ENCODE measurements at regions not wholly inside any gene's neighbourhood (a gene's known extent, or its start where the extent isn't known, plus 50 kb on each side); places are given as distances from the start of the nearest gene placed in this dataset.

DNA sequence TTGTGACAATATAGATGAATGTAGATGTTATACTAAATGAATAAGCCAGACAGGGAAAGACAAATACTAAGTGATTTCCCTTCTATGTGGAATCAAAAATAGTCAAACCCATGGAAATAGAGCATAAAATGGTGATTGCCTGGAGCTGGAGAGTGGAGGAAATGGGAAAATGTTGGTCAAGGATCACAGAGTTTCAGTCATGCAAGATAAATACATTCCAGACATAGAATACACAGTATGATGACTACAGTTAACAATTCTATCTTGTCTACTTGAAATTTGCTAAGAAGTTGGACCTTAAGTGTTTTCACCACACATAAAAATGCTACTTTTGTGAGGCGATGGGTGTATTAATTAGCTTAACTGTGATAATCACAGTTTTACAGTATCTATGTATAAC is 1182.7 kb downstream of the AACS start:
- Histone ChIP-seq H3K79me2 (ENCODE audit: low read length) (no peaks in the 10 kb centered on the region), H3K9me3 (ENCODE audit: low read length) (peaks cover 6% of the 10 kb centered on the region; the same call in 1 of the 2 replicates), H3K27ac (ENCODE audit: low read length) (no peak overlapping the region), H3K4me3 (ENCODE audit: low read length) (no peak overlapping the region), H2AFZ (ENCODE audit: low read length) (no peak overlapping the region), H3K9ac (ENCODE audit: low read length) (no peak overlapping the region), H3K9me2 (replicated peaks; ENCODE audit: low read length) (no peaks in the 10 kb centered on the region), H4K20me1 (ENCODE audit: low read length) (no peaks in the 10 kb centered on the region), H3K36me3 (ENCODE audit: low read depth, low read length) (no peaks in the 10 kb centered on the region), H3F3A (ENCODE audit: low read length, unreplicated experiment) (no peaks in the 10 kb centered on the region), H3K27me3 (ENCODE audit: low read length) (peaks cover 14% of the 10 kb centered on the region; the same call in 1 of the 2 replicates), H3K4me1 (ENCODE audit: insufficient read depth, low read length) (no peaks in the 10 kb centered on the region), H3K4me2 (ENCODE audit: low read length) (no peak overlapping the region)
- POLR2A ChIA-PET (ENCODE audit: unreplicated experiment): no interaction called here
- DNase-seq (no peak), ATAC-seq (no peak)
- no peak for TF ChIP-seq EZH2 (IDR thresholded peaks at IDR 0.05; ENCODE audit: low read length, unreplicated experiment)
- no peak for TF ChIP-seq CTCF (conservative IDR thresholded peaks at IDR 0.05; ENCODE audit: low read depth, low read length)
- TF ChIP-seq EZH2phosphoT487 (IDR thresholded peaks at IDR 0.05; ENCODE audit: borderline replicate concordance, low read length): no peak
- BruUV-seq (replicated peaks): no TSS peak
- intact Hi-C loops (cut with micrococcal nuclease): no loop called here
- CTCF ChIA-PET: no interaction called here

GRCh38 chr12:126248871-126249403 is 1183.7 kb downstream of the AACS start:
- H3K36me3 ChIP-seq (ENCODE audit: low read depth, low read length): no peaks in the 10 kb centered on the region
- DNase-seq (no peak), ATAC-seq (no peak)
- H3K27ac ChIP-seq (ENCODE audit: low read length): no peak overlapping the region
- peaks cover 12% of the 10 kb centered on the region; the same call in 1 of the 2 replicates for H3K9me3 ChIP-seq (ENCODE audit: low read length)
- intact Hi-C loops (cut with micrococcal nuclease): no loop called here
- no peak overlapping the region for H2AFZ ChIP-seq (ENCODE audit: low read length)
- no peaks in the 10 kb centered on the region for H3K79me2 ChIP-seq (ENCODE audit: low read length)
- CTCF ChIA-PET: no interaction called here
- H3F3A ChIP-seq (ENCODE audit: low read length, unreplicated experiment): no peaks in the 10 kb centered on the region
- no peaks in the 10 kb centered on the region for H4K20me1 ChIP-seq (ENCODE audit: low read length)
- no peaks in the 10 kb centered on the region for H3K4me1 ChIP-seq (ENCODE audit: insufficient read depth, low read length)
- H3K4me3 ChIP-seq (ENCODE audit: low read length): no peak overlapping the region
- no peak for TF ChIP-seq EZH2phosphoT487 (IDR thresholded peaks at IDR 0.05; ENCODE audit: borderline replicate concordance, low read length)
- no peak for TF ChIP-seq EZH2 (IDR thresholded peaks at IDR 0.05; ENCODE audit: low read length, unreplicated experiment)
- no peak for TF ChIP-seq CTCF (conservative IDR thresholded peaks at IDR 0.05; ENCODE audit: low read depth, low read length)
- no TSS peak for BruUV-seq (replicated peaks)
- no peak overlapping the region for H3K9ac ChIP-seq (ENCODE audit: low read length)
- H3K27me3 ChIP-seq (ENCODE audit: low read length): peaks cover 14% of the 10 kb centered on the region; the same call in 1 of the 2 replicates
- no peaks in the 10 kb centered on the region for H3K9me2 ChIP-seq (replicated peaks; ENCODE audit: low read length)
- POLR2A ChIA-PET (ENCODE audit: unreplicated experiment): no interaction called here
- no peak overlapping the region for H3K4me2 ChIP-seq (ENCODE audit: low read length)

DNA sequence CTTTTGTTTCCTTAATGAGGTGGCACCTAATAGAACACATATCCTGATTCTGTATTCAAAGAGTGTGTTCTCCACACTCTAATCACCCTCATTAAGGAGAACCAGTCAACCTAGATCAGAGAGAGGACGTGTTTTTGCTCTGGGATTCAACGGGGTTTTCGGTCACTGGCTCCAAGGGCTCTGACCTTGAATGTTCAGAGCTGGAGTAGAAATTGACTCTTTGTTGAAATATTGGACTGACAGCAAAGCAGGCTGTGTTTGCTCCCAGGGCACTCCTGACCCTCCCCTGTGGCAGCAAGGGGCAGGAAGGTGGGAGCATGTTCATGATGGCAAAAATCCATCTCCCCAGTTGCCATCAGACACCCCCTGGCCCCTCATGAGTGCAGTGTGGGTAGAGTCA is 1193.0 kb downstream of the AACS start:
- BruUV-seq (replicated peaks): no TSS peak
- Histone ChIP-seq H3K4me1 (ENCODE audit: insufficient read depth, low read length) (no peaks in the 10 kb centered on the region), H3K4me2 (ENCODE audit: low read length) (no peak overlapping the region), H3K9ac (ENCODE audit: low read length) (no peak overlapping the region), H4K20me1 (ENCODE audit: low read length) (no peaks in the 10 kb centered on the region), H3K27me3 (ENCODE audit: low read length) (no peaks in the 10 kb centered on the region), H2AFZ (ENCODE audit: low read length) (no peak overlapping the region), H3F3A (ENCODE audit: low read length, unreplicated experiment) (no peaks in the 10 kb centered on the region), H3K4me3 (ENCODE audit: low read length) (no peak overlapping the region), H3K9me2 (replicated peaks; ENCODE audit: low read length) (no peaks in the 10 kb centered on the region), H3K27ac (ENCODE audit: low read length) (no peak overlapping the region), H3K9me3 (ENCODE audit: low read length) (0 out of 2 replicates have a peak, but pooled peaks cover 11% of the 10 kb centered on the region), H3K36me3 (ENCODE audit: low read depth, low read length) (no peaks in the 10 kb centered on the region), H3K79me2 (ENCODE audit: low read length) (no peaks in the 10 kb centered on the region)
- DNase-seq: no peak
- no peak for ATAC-seq
- ChIA-PET POLR2A (ENCODE audit: unreplicated experiment) (no interaction called here), CTCF (no interaction called here)
- no peak for TF ChIP-seq CTCF (conservative IDR thresholded peaks at IDR 0.05; ENCODE audit: low read depth, low read length)
- no peak for TF ChIP-seq EZH2 (IDR thresholded peaks at IDR 0.05; ENCODE audit: low read length, unreplicated experiment)
- TF ChIP-seq EZH2phosphoT487 (IDR thresholded peaks at IDR 0.05; ENCODE audit: borderline replicate concordance, low read length): no peak
- intact Hi-C loops (cut with micrococcal nuclease): no loop called here

Data from PC-3 (cell line).